Panc1 (cell line): ENCODE measurements at regions not wholly inside any gene's neighbourhood (a gene's known extent, or its start where the extent isn't known, plus 50 kb on each side); places are given as distances from the start of the nearest gene placed in this dataset.

ENCODE experiments used
- ATAC-seq: fragments of 200-7000 bp; cut with Tn5 transposase; 2 replicates; pipeline ENCODE4 v1.9.1; 2020; ENCODE audit warnings: mild to moderate bottlenecking, moderate library complexity
- BruUV-seq: library from RNA; stranded (reverse); fragments of 400-500 nt; replicated peaks from 2 replicates; lab custom pipeline; 2021; lab: Mats Ljungman, UMichigan
- CTCF ChIA-PET: fragments of 300-600 bp; sonication (Branson Sonifier 250); formaldehyde crosslinking; loops from one replicate; lab custom pipeline; 2022; ENCODE audit warnings: antibody characterized with exemption; lab: Charles Lee
- POLR2A ChIA-PET: fragments of 300-600 bp; sonication (Branson Sonifier 250); formaldehyde crosslinking; loops from one replicate; lab custom pipeline; 2022; ENCODE audit warnings: antibody characterized with exemption; lab: Charles Lee
- DNase-seq: peaks from one replicate; pipeline ENCODE4 v3.0.0-alpha.2; 2010; ENCODE audit warnings: low read depth, low spot score
- H3K27ac ChIP-seq: 2 replicates; pipeline ENCODE4 v1.5.1; 2011; ENCODE audit warnings: mild to moderate bottlenecking, low read length, inconsistent platforms
- H3K27me3 ChIP-seq: fragments of 200-500 bp; sonication (Bioruptor generic); 2 replicates; pipeline ENCODE4 v1.6.0; 2014; ENCODE audit warnings: low read length, inconsistent platforms; ENCODE audit not compliant: control insufficient read depth, insufficient read depth
- H3K36me3 ChIP-seq: fragments of 200-500 bp; sonication (Bioruptor generic); 2 replicates; pipeline ENCODE4 v1.5.1; 2014; ENCODE audit warnings: inconsistent platforms, mild to moderate bottlenecking, low read length, moderate library complexity; ENCODE audit not compliant: control insufficient read depth, insufficient read depth
- H3K4me1 ChIP-seq: 2 replicates; pipeline ENCODE4 v1.5.1; 2011; ENCODE audit warnings: inconsistent platforms, mild to moderate bottlenecking, low read length, moderate library complexity; ENCODE audit not compliant: control insufficient read depth, insufficient read depth
- H3K4me3 ChIP-seq, 2 experiments: 2 replicates each; pipeline ENCODE4 v1.5.1; 2011 to 2012; ENCODE audit warnings: low read depth in 2 of 2, low read length in 2 of 2, mild to moderate bottlenecking in 2 of 2, inconsistent platforms in 1 of 2, moderate library complexity in 1 of 2
- H3K9me3 ChIP-seq: fragments of 200-500 bp; sonication (Bioruptor generic); 2 replicates; pipeline ENCODE4 v1.5.1; 2014; ENCODE audit warnings: low read depth, mild to moderate bottlenecking, inconsistent platforms, low read length, moderate library complexity; ENCODE audit not compliant: control insufficient read depth, insufficient read depth
- POLR2AphosphoS5 ChIP-seq: IDR thresholded peaks from 2 replicates; pipeline ENCODE4 v1.6.1; 2012; ENCODE audit warnings: mild to moderate bottlenecking, low read depth, low read length, moderate library complexity
- SIN3A ChIP-seq: IDR thresholded peaks from 2 replicates; pipeline ENCODE4 v1.6.1; 2012; ENCODE audit warnings: low read depth, mild to moderate bottlenecking, low read length, moderate library complexity, borderline replicate concordance; ENCODE audit not compliant: insufficient read depth
- TCF7L2 ChIP-seq: IDR thresholded peaks from 2 replicates; pipeline ENCODE4 v1.6.1; 2011; ENCODE audit warnings: mild to moderate bottlenecking, low read depth, low read length, inconsistent platforms
- in situ Hi-C: cut with HindIII; loops from 2 replicates; pipeline ENCODE4 v1.10.0; 2016; ENCODE audit warnings: low sequenced_read_pairs, low pct_unique_long_range_greater_than_20kb
- intact Hi-C: fragments of 100-400 bp; cut with micrococcal nuclease; formaldehyde crosslinking; loops from one replicate; pipeline ENCODE4 v1.10.0; 2022; ENCODE audit not compliant: unreplicated experiment
- TF ChIP-seq, protein P1 (sequence below), 2 experiments: IDR thresholded peaks; 2 replicates each; pipeline ENCODE4 v1.6.1; 2011 to 2012; ENCODE audit warnings: low read depth in 2 of 2, control low read depth in 1 of 2, low read length in 1 of 2, mild to moderate bottlenecking in 1 of 2, moderate library complexity in 1 of 2; ENCODE audit not compliant: insufficient read depth in 1 of 2
- TF ChIP-seq, protein P2 (sequence below): fragments of 450-650 bp; IDR thresholded peaks from 2 replicates; pipeline ENCODE4 v1.5.1; 2017; ENCODE audit warnings: mild to moderate bottlenecking

DNA sequence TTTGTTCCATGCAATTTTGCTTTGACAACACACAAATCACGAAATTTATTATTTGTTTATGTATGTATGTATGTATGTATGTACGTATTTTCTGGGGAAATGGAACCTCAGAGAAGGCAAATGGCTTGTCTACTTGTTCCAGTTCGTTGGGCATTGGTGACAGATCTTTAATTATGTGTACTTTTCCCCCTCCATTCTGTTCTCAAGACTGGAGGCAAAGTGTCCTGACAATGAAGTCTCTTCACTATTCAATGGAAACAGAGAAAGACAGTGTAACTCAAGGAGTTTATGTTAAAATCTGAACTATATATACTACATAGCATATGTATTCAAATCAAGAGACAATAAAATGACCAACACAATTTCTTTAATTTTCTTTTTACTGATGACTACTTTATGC, 245.7 kb upstream of the PTBP2 start:
- H3K36me3 ChIP-seq, result no peaks in the 10 kb centered on the region
- H3K27ac ChIP-seq, result no peak overlapping the region
- TF ChIP-seq, protein P1, sequence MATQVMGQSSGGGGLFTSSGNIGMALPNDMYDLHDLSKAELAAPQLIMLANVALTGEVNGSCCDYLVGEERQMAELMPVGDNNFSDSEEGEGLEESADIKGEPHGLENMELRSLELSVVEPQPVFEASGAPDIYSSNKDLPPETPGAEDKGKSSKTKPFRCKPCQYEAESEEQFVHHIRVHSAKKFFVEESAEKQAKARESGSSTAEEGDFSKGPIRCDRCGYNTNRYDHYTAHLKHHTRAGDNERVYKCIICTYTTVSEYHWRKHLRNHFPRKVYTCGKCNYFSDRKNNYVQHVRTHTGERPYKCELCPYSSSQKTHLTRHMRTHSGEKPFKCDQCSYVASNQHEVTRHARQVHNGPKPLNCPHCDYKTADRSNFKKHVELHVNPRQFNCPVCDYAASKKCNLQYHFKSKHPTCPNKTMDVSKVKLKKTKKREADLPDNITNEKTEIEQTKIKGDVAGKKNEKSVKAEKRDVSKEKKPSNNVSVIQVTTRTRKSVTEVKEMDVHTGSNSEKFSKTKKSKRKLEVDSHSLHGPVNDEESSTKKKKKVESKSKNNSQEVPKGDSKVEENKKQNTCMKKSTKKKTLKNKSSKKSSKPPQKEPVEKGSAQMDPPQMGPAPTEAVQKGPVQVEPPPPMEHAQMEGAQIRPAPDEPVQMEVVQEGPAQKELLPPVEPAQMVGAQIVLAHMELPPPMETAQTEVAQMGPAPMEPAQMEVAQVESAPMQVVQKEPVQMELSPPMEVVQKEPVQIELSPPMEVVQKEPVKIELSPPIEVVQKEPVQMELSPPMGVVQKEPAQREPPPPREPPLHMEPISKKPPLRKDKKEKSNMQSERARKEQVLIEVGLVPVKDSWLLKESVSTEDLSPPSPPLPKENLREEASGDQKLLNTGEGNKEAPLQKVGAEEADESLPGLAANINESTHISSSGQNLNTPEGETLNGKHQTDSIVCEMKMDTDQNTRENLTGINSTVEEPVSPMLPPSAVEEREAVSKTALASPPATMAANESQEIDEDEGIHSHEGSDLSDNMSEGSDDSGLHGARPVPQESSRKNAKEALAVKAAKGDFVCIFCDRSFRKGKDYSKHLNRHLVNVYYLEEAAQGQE (IDR thresholded peaks at IDR 0.05; ENCODE audit: insufficient read depth in 1 of 2, low read depth in 2 of 2, low read length in 1 of 2), result no peak
- H3K9me3 ChIP-seq, result no peaks in the 10 kb centered on the region
- no peak overlapping the region for H3K4me3 ChIP-seq
- intact Hi-C loops, result no loop called here
- H3K4me1 ChIP-seq, result no peaks in the 10 kb centered on the region
- CTCF ChIA-PET, result no interaction called here
- POLR2A ChIA-PET, result no interaction called here
- ATAC-seq, result no peak
- no TSS peak for BruUV-seq
- DNase-seq, result no peak
- in situ Hi-C loops, result no loop called here
- H3K27me3 ChIP-seq, result no peaks in the 10 kb centered on the region

DNA sequence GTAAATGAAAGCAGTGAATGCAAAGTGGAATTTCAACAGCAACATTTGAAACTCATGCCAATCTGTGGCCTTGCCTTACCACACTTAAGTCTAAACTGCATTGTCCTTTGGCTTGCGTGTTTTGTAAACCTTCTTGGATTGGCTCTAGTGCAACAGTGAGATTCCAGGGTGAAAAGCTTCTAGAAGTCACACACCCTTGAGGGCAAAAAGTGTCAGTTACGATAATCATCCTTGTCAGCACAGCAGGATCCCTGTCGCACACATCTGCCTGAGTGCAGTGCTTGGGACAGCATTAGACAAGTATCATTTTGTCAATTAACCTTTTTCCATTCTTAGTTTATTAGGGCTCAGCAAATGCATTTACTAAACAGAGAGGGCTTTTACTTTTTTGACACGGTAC, 243.4 kb upstream of the PTBP2 start:
- DNase-seq (no peak), ATAC-seq (no peak)
- ChIA-PET CTCF (no interaction called here), POLR2A (no interaction called here)
- TF ChIP-seq, protein P2, sequence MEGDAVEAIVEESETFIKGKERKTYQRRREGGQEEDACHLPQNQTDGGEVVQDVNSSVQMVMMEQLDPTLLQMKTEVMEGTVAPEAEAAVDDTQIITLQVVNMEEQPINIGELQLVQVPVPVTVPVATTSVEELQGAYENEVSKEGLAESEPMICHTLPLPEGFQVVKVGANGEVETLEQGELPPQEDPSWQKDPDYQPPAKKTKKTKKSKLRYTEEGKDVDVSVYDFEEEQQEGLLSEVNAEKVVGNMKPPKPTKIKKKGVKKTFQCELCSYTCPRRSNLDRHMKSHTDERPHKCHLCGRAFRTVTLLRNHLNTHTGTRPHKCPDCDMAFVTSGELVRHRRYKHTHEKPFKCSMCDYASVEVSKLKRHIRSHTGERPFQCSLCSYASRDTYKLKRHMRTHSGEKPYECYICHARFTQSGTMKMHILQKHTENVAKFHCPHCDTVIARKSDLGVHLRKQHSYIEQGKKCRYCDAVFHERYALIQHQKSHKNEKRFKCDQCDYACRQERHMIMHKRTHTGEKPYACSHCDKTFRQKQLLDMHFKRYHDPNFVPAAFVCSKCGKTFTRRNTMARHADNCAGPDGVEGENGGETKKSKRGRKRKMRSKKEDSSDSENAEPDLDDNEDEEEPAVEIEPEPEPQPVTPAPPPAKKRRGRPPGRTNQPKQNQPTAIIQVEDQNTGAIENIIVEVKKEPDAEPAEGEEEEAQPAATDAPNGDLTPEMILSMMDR, result no peak
- TF ChIP-seq SIN3A (no peak), POLR2AphosphoS5 (no peak), TCF7L2 (no peak)
- TF ChIP-seq, protein P1 (IDR thresholded peaks at IDR 0.05; ENCODE audit: insufficient read depth in 1 of 2, low read depth in 2 of 2, low read length in 1 of 2), result no peak
- Histone ChIP-seq H3K9me3 (no peaks in the 10 kb centered on the region), H3K27ac (no peak overlapping the region), H3K4me3 (no peak overlapping the region), H3K4me1 (no peaks in the 10 kb centered on the region), H3K27me3 (no peaks in the 10 kb centered on the region), H3K36me3 (no peaks in the 10 kb centered on the region)
- in situ Hi-C loops (no loop called here), intact Hi-C loops (no loop called here)
- BruUV-seq, result no TSS peak
